Lung (tissue), 11 donors: ENCODE measurements at regions not wholly inside any gene's neighbourhood (a gene's known extent, or its start where the extent isn't known, plus 50 kb on each side); places are given as distances from the start of the nearest gene placed in this dataset.

ENCODE experiments used
- ATAC-seq: fragments of 200-7000 bp; cut with Tn5 transposase; one replicate; pipeline ENCODE4 v1.9.1; 2020; ENCODE audit warnings: moderate number of reproducible peaks; ENCODE audit not compliant: insufficient read depth, low FRiP score
- DNase-seq, 3 donors: peaks; one replicate each; pipeline ENCODE4 v3.0.0-alpha.2; 2013 to 2017
- H3K27ac ChIP-seq, 2 donors: one replicate each; pipeline ENCODE4 v1.5.1; 2013; ENCODE audit warnings: mild to moderate bottlenecking in 2 of 2, moderate library complexity in 2 of 2, control low read depth in 1 of 2, inconsistent platforms in 1 of 2, low read depth in 1 of 2, low read length in 1 of 2
- H3K27me3 ChIP-seq, 3 donors: one replicate each; pipeline ENCODE4 v1.5.1; 2013; ENCODE audit warnings: low read length in 2 of 3; ENCODE audit not compliant: control insufficient read depth in 3 of 3, insufficient read depth in 3 of 3
- H3K36me3 ChIP-seq, 4 donors: one replicate each; pipeline ENCODE4 v1.5.1; 2013; ENCODE audit warnings: low read length in 4 of 4, mild to moderate bottlenecking in 1 of 4, moderate library complexity in 1 of 4; ENCODE audit not compliant: control insufficient read depth in 4 of 4, insufficient read depth in 4 of 4
- H3K4me1 ChIP-seq, 5 donors: one replicate each; pipeline ENCODE4 v1.5.1; 2013; ENCODE audit warnings: low read length in 5 of 5, mild to moderate bottlenecking in 2 of 5, moderate library complexity in 1 of 5; ENCODE audit not compliant: control insufficient read depth in 5 of 5, insufficient read depth in 5 of 5
- H3K4me3 ChIP-seq: one replicate; pipeline ENCODE4 v1.5.1; 2013; ENCODE audit warnings: mild to moderate bottlenecking, control low read depth, moderate library complexity
- H3K9ac ChIP-seq, 2 donors: one replicate each; pipeline ENCODE4 v1.5.1; 2013; ENCODE audit warnings: low read length in 2 of 2, control low read depth in 1 of 2; ENCODE audit not compliant: insufficient read depth in 1 of 2
- H3K9me3 ChIP-seq, 4 donors: one replicate each; pipeline ENCODE4 v1.5.1; 2013; ENCODE audit warnings: low read length in 3 of 4, mild to moderate bottlenecking in 1 of 4, moderate library complexity in 1 of 4; ENCODE audit not compliant: control insufficient read depth in 4 of 4, insufficient read depth in 3 of 4
- CTCF ChIP-seq: IDR thresholded peaks from 2 replicates; pipeline ENCODE4 v1.5.1; 2012; ENCODE audit warnings: mild to moderate bottlenecking; ENCODE audit errors: control extremely low read depth, extremely low read depth
- WGBS, 2 donors: extraction: QIAGEN DNeasy Blood & Tissue Kit; methylation state at CpG; one replicate each; pipeline ENCODE4 v1.1.7; 2013; 5-methylcytosine and 5-hydroxymethylcytosine counted together
- donor health status: control.
- donor health status: control.
- donor health status: Bipolar disorder and iron deficiency.
- donor health status: healthy.
- donor health status: DM: yes; HTN: yes; CAD: no.

DNA sequence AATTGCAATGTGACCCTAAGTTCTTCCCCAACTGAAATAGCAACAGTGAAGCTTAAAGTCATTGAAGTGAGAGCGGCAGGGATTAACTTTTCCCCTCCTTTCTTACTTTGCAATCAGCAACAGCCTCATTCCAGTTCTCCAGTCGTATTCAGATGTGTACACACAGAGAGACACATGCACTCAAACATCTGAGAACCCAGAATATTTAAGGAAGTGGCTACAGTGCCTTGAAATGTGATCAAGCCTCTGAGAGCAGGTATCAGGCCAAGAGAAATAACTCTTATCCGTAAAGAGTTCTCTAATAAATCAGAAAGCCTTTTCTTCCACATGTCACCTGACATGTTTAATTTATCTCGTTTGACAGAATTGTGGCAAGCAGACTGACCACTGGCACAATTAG is 388.9 kb upstream of the NPVF start:
- Histone ChIP-seq H3K36me3 (no peaks in the 10 kb centered on the region), H3K4me1 (peaks cover 0 to 16% (median 9%) of the 10 kb centered on the region in 5 donors), H3K27me3 (no peaks in the 10 kb centered on the region), H3K9ac (no peak overlapping the region), H3K27ac (no peak overlapping the region), H3K4me3 (no peak overlapping the region), H3K9me3 (peaks cover 0 to 7% (median 3%) of the 10 kb centered on the region in 4 donors)
- DNase-seq (no peak), ATAC-seq (no peak)
- no peak for TF ChIP-seq CTCF
- WGBS, 2 donors: 59 to 74% methylated on average over 4 of the region's 4 CpGs

DNA sequence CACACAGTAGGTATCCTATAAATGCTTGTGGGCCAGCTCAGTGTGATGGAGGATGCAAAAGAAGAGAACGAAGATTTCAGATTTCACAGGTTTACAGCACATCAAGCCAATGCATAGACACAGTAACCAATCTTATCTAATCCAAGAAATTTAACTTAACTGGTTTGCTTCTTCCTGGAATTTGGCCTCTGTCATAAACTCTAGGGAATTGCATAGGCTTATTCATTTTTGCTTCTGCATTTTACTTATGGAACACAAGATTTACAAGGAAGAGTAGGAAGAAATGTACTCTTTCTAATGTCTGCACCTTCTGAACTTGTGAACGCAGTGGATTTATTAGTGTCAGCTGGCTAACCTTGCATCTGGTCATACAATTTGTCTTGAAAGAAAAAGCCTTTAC is 389.4 kb upstream of the NPVF start:
- H3K36me3 ChIP-seq: no peaks in the 10 kb centered on the region
- no peak overlapping the region for H3K9ac ChIP-seq
- H3K9me3 ChIP-seq: peaks cover 0 to 2% (median under 1%) of the 10 kb centered on the region in 4 donors
- no peaks in the 10 kb centered on the region for H3K27me3 ChIP-seq
- H3K4me3 ChIP-seq: no peak overlapping the region
- ATAC-seq: no peak
- DNase-seq: no peak
- H3K27ac ChIP-seq: no peak overlapping the region
- WGBS, 2 donors: 91 to 92% methylated on average over 2 of the region's 2 CpGs
- TF ChIP-seq CTCF: no peak
- H3K4me1 ChIP-seq: peaks cover 0 to 16% (median 9%) of the 10 kb centered on the region in 5 donors

DNA sequence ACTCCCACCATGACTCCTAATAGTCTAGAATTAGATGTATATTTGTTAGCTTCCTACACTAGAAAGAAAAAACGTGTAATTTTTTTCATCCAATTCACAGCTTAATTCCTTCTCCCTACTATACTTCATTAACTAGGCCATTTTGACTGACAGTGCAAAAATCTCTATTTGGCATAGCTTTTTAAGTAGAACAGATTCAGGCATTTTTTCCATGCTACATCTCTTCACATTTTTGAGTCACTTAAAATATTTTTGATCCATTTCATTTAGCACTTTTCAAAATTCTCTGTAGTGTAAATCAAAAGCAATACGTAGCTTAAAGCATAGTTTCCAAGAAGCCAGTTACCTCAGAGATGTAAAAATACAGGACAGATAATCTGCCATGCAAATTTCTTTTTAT is 391.1 kb upstream of the NPVF start:
- peaks cover 0 to 22% (median 10%) of the 10 kb centered on the region in 5 donors for H3K4me1 ChIP-seq
- DNase-seq (no peak), ATAC-seq (no peak)
- no peak for TF ChIP-seq CTCF
- H3K27ac ChIP-seq: peak overlapping the region in 1 of 2 donors; percentile 21
- H3K9ac ChIP-seq: no peak overlapping the region
- no peak overlapping the region for H3K4me3 ChIP-seq
- no peaks in the 10 kb centered on the region for H3K36me3 ChIP-seq
- H3K9me3 ChIP-seq: no peaks in the 10 kb centered on the region
- WGBS, 2 donors: 76 to 85% methylated on average over 2 of the region's 2 CpGs
- H3K27me3 ChIP-seq: no peaks in the 10 kb centered on the region
